CD4-positive, alpha-beta T cell treated with Interleukin-1 beta for 1 hour (primary cell): ENCODE measurements at regions not wholly inside any gene's neighbourhood (a gene's known extent, or its start where the extent isn't known, plus 50 kb on each side); places are given as distances from the start of the nearest gene placed in this dataset.
"Not testable (repeated sequence)": the region's sequence is repeated elsewhere in the genome, so short reads cannot be mapped to it uniquely, and the experiment has no call there.

Source experiments
- DNase-seq, 2 donors: peaks; one replicate each; pipeline ENCODE4 v3.0.0-alpha.2; 2020 to 2022

DNA sequence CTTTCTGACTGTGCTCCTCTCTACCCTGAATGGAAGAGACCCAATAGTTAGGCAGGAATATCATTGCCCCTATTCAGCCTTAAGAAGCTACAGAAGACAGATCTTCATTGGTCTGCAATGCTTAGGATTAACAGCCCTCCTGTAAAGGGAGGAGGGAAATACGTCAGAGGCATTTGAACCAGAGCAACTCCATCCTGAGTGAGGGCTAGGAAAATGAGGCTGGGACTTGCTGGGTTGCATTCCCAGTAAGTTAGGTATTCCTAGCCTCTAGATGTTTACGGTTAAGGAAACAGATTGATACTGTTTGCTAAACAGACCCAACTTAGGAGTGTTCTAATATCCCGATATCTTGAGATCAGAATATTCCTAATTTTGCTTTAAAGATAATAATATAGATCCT lies 63.5 kb downstream of the PCDH18 start:
- no peak for DNase-seq

GRCh38 chr4:137467537-137467936 lies 64.8 kb downstream of the PCDH18 start:
- no peak for DNase-seq

GRCh38 chr4:137463377-137464003 lies 68.8 kb downstream of the PCDH18 start:
- DNase-seq = no peak

GRCh38 chr4:137455647-137456321 lies 76.5 kb downstream of the PCDH18 start:
- DNase-seq = no peak

- DNase-seq = no peak
Measured at GRCh38 chr4:137454767-137455166, 77.5 kb downstream of the PCDH18 start.

GRCh38 chr4:137452799-137453198 lies 79.5 kb downstream of the PCDH18 start:
- no peak for DNase-seq

DNA sequence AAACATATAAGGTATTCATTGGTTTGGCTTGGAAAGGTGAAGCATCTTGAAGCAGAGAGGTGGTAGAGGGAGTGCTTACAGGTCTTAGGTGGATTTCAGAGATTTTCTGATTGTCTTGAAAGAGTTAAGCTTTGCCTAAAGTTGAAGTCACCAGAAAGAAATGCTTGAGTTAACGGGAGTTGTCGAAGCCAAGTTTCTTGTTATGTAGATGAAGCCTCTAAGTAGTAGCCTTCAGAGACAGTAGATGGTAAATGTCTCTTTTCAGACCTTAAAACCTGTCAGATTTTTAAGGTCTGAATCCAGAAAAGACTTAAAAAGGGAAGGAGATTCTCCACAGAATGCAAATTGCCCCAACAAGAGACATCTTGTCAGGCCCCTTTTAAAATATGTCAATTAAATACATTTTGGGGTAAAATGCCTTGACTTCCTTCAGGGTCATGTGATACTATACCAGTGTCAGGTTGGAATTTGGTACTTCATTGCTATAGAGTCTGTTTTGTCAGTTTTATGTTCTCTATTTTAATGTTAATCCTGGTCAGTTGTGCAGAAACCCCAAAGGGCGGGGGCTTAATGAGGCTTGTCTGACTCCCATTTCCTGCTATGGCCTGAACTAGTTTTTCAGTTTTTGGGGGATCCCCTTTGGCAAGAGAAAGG lies 81.0 kb downstream of the PCDH18 start:
- DNase-seq = no peak

- no peak for DNase-seq
Measured at GRCh38 chr4:137448402-137448801, 83.9 kb downstream of the PCDH18 start.

DNA sequence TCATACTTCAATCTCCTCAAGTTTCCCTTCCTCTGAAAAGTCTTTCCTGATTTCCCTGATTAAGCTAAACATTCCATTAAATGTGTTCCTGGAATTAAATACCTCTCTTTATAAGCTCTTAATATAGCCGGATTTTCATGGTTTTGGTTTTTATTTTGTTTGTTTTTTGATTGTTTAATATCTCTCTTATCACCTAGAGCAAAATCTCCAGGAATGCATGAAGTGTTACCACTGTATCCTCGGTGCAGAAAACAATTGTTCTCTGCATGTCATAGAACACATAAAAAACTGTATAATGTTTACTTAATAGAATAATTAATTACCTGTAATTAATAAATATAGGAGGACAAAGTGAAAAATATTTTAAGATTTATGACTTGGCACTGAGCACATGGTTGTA lies 86.2 kb downstream of the PCDH18 start:
- DNase-seq = no peak

DNA sequence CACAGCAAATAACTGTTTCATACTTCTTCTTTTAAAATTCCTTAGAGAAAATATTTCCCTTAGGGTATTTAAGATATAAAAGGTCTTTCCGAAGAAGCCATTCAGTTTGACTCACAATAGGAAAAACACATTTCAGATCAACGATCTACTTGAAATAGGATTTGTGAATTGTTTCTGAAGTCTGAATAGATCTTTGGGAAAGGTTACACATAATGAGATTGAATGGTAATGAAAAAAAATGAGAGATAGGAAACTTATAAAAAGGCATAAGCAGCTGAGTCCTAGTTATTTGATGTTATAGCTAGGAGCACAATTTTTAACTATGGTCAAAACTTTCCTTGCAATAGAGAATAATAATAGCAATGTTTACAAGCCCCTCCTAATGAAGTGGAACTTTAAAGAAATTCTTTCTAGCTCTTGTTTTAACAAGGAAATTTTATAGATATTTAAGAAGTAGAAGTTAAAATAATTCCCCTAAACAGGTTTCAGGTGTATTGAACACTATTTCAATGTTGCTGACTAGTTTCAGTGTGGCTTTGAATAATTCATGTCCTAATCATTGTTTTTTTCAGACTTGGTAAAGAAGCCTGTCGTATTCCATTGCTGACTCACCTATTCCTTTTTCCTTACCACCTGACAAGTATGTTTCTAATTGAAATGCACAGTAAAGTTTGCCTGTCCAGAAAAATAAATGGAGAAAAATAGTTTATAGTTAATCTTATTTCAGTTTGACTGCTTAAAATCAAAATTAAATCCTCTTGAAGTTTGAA lies 89.1 kb downstream of the PCDH18 start:
- no peak for DNase-seq

DNA sequence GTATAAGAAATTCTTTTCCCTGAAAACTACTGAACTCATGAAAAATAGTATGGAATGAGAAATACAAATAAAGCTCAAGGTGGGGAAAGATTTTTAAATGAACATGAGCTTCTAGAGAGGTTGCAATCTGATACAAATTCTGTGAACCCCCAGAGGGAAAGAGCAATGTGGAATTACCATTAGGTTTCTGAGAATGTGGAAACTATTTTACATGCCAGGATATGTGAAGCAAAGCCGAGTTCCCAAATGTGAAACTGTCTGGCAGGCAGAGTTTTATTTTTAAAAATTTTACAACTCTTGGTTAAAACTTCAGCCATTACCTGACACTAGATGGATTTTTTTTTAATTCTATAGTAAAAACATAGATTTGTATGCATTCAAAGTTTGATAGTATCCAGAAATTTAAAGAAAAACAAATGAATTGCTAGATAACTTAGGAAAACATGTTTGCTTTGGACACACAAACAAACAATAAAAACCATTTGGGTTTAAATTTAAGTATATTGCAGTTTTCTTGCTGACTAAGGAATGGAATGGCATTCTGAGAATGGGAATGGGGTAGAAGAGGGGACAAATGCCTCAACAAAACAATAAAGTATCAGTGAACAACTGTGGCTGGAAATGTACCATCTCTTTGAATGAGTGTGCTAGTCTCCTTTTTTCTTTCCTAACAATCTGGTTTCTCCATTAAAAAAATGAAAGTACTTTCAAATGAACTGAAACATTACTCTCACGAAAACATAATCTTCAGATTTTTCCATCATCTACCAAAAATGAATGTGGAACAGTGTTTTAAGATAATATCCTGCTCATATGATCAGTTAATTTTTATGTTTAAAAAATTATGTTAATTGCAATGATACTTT lies 99.6 kb downstream of the PCDH18 start:
- DNase-seq = no peak

GRCh38 chr4:137430171-137430570 lies 102.1 kb downstream of the PCDH18 start:
- no peak for DNase-seq

DNA sequence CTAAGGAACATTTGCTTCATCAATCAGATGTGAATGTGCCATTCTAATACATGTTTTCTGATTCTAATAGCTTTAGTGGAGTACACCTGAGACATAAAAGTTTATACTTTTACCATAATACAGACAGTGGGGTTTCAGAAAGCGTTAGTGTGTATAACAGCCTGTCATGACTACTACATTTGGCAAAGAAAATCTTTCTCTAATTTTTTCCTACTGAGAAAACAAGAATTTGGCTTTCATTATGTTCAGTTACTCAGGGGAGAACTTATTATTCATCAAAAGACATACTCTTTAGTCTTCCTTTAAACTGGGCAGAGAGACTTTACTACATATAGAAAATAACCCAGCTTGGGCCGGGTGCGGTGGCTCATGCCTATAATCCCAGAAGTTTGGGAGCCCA lies 104.9 kb downstream of the PCDH18 start:
- DNase-seq = no peak

DNA sequence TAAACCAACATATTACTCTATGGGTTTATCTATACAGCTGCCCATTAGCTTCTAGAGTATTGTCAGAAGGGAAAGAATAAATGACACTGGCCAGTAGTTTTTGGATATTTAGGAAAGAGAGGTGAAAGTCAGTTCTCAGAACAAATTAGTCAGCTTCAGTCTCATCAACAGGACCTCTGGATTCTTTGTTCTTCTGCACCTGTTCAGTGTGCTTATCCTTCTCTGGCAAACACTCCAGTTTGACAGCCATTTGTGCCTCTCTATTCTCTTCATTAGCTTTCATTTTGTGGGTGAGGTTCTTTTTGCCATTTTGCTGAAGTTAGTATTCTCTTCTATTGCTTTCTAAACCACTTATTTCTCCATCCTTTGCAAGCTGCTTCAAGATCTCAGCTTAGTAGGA lies 107.0 kb downstream of the PCDH18 start:
- no peak for DNase-seq

DNA sequence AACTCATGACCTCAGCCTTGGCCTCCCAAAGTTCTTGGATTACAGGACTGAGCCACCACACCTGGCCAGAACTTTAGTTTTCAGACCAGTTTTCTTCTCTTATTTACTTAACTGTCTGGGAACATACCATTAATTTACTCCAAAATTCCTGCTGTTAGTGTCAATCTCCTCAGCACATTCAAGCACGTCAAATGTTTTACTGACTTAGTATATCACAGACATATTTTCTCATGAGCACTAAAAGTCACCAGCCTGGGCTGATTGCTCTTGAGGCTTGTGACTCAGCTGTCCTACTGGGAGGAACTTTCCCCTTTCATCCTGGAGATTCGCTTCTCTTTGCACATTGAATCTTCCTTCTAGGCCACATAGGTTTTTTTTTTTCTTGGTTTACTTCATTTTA lies 109.6 kb downstream of the PCDH18 start:
- no peak for DNase-seq

DNA sequence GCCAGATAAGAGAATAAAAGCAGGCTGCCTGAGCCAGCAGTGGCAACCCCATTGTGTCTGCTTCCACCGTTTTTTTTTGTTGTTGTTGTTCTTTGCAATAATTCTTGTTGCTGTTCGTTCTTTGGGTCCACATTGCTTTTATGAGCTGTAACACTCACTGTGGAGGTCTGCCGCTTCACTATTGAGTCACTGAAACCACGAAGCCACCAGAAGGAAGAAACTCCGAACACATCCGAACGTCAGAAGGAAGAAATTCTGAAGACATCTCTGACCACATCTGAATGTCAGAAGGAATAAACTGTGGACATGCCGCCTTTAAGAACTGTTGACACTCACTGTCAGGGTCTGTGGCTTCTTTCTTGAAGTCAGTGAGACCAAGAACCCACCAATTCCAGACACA lies 110.5 kb downstream of the PCDH18 start:
- DNase-seq = no peak

GRCh38 chr4:137420901-137421396 lies 111.3 kb downstream of the PCDH18 start:
- no peak for DNase-seq

GRCh38 chr4:137417676-137418075 lies 114.6 kb downstream of the PCDH18 start:
- DNase-seq = no peak

DNA sequence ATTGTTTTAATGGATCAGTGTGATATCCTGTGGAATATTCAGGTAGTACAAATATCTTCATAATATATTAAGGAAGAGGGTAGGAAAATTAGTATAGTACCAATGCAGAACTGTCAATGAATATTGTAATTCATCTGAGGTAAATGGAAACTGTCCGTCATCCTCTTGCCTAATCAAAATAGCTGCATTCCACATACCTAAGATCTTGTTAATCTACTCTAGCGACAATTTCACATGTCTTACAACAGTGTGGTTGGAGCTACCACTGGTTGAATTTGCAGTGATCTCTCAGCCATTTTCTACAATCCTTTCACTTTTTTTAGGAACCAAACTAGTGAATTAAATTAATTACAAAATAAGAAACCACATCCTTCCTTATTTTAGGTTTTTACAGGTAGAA lies 117.5 kb downstream of the PCDH18 start:
- no peak for DNase-seq

DNA sequence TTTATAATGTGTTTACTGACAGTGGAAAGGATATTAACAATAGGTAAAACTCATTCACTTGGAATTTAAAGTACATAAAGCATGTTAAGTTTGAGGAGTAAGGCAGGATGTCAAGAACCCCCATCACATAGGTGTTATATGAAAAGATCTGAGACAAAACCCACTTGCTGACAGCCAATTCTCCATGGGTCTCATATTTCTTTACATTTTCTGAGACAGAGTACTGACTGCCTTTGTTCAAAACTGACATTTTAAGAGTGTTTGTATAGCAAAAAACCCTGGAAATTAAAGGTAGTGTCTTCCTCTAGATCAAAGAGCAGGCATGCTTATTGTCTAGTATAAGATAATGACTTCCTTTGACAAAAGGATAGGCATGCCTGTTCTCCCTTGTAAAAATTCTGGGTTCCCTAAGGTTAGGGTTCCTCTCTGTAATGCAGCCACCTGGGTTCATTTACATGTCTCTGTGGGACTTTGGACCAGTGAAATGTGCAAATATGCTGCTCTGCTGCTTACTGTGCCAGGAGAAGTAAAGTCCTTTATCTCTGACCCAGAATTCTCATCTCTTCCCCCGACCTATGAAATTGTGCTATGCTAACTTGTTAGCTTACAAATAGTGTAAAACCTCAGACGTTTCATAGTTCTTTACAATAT lies 123.6 kb downstream of the PCDH18 start:
- no peak for DNase-seq

GRCh38 chr4:137405833-137406232 lies 126.5 kb downstream of the PCDH18 start:
- DNase-seq = not testable (repeated sequence)

DNA sequence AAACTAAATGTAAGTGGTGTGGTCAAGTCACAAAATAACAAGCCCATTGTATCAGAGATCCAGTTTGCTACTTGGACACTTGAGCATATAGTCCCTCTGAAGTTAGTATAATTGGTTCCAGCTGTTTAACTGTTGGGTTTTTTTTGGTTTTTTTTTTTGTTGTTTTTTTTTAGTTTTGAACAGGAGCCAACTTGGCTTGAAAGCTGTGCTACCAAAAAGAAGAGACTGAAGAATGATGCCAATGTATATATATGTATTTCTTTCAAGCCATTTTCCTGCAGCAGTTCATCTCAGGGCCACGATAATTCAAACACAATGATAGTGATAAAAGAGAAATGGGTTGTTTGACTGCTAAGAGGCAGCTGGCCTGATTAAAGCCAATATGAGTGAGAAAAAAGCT lies 138.3 kb downstream of the PCDH18 start:
- DNase-seq = no peak
